ENCODE measurements at regions not wholly inside any gene's neighbourhood (a gene's known extent, or its start where the extent isn't known, plus 50 kb on each side); places are given as distances from the start of the nearest gene placed in this dataset.
"Not testable (repeated sequence)": the region's sequence is repeated elsewhere in the genome, so short reads cannot be mapped to it uniquely, and the experiment has no call there.

DNA sequence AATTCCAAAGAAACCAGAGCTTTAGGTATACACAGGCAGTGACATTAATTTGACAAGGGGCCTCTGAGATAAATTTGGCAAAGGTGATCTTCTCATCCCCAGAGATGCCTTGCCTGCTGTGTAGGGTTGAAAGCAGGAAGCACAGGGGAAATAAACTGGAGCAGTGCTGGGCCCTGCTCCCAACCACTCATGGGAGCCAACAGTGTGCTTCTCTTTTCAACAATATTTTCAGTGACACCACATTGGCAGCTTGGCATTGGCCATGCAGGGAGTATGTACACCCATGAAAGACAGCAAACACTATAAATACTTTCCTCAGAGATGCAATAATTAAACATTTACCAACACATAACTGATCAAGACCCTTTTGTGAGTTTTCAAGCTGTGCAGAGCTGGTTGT is 90.7 kb upstream of the F13A1 start:
- no peak for DNase-seq
- intact Hi-C loops (cut with DNase I), result no loop called here

DNA sequence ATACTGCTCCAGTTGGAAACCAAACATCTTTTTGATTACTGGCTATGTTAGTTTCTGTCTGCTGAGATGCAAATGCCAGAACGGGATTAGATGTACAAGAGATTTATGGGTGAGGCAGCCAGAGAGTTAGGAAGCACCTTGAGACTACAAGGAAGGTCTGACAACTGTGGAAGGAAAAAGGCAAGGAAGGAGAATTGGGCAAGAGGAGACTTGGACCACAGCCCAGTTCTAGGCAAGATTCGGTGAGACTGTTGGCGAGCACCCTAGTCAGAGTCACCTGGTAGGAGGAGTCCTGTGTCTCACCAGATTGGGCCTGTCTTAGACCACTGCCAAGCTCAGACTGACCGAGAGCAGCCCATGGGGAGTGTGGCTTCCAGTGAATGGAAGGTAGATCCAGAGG is 91.8 kb upstream of the F13A1 start:
- intact Hi-C loops (cut with DNase I), result no loop called here
- DNase-seq, result no peak

DNA sequence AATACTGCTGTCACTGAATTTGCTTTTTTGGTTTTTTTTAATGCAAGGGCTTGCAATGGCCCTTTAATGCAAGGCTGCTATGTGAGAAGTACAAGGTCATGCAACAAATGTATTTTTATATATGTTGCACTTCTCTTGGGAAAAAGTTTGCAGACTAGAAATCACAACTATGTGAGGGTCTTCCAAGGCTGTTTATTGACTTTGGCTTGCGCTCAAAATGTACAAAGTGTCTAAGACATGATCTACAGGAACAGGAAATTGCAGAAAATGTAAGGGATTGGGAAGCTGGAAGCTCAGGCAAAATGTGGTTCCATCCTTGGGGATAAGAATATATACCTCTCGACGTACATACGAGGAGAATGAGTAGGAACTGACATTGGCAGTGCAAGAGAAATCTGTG is 92.2 kb upstream of the F13A1 start:
- no peak for DNase-seq
- intact Hi-C loops (cut with DNase I), result no loop called here

DNA sequence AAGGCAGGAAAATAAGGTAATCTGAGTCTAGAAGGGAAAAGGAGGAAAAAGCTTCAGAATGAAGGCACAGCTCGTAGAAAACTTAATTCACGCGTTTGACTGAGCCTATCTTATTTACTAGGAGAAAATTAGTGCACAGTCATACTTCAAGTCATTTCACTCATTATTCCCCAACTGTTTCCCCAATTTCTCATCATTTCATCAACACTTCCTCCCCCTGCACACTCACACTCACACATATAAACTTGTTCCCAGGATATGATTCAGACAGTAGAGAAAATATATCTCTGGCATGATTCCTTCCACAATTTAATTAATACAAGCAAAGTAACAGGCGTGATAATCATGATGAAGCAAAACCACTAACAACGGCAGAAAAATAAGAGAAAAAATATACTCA is 94.5 kb upstream of the F13A1 start:
- DNase-seq, result no peak
- intact Hi-C loops (cut with DNase I), result no loop called here

DNA sequence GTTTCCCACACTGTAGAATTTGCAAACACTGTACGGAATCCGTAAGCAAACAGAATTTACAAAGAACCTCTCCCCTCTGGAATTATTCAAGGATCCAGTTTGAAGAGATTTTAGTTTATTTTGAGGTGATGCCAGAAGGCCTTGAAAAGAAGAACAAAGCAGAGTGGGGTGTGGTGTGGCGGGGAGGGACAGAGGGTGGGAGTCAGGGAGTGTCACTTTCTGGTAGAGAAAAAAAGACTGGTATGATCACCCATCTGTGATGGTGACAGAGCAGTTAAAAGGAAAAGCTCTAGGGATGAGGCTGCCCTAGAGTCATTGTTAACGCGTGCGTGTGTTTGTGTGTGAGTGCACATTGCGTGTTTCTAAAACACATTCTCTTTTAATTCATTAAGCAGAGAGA is 97.0 kb upstream of the F13A1 start:
- DNase-seq, result no peak
- intact Hi-C loops (cut with DNase I), result no loop called here

DNA sequence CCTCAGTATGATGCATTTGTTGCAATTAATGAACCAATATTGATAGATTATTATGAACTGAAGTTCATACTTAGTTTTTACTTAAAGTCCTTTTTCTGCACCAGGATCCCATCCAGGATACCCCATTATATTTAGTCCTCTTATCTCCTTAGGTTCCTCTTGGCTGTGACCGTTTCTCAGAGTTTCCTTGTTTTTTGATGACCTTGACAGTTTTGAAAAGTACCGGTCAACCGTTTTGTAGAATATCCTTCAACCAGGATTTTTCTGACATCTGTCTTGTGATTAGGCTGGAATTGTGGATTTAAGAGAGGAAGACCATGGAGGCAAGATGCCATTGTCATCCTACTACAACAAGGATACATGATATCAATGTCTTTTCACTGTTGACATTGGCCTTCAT is 98.0 kb upstream of the F13A1 start:
- intact Hi-C loops (cut with DNase I), result no loop called here
- no peak for DNase-seq

DNA sequence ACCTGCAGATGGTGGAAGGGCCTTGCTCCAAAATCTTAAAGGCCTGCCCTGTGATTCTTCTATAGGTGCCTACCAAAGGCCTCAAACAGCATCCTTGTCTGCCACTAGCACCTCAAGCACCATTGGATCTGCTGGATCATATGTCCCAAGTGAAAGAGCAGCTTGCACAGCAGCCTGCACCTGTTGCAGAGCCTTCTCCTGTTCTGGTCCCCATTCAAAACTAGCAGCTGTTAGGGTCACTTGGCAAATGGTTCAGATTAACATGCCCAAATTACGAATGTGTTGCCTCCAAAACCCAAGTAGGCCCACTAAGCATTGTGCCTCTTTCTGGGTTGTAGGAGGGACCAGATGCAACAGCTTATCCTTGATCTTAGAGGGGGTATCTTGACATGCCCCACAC is 99.6 kb upstream of the F13A1 start:
- DNase-seq, result no peak
- intact Hi-C loops (cut with DNase I), result no loop called here

DNA sequence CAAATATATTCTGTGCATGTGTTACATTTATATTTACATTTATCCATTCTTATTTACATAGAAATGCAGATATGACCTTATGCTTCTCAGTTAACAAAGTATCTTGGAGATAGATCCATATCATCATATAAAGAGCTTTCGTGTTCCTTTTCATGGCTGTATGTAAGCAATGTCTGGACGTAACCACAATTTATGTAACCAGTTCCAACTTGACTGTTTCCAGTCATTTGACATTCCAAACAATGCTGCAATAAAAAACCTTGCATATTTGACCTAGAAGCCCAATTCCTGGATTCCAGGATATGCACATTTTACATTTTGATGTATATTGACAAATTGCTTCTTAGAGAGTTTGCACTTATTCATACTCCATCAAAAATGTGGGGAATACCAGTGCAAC is 113.7 kb upstream of the F13A1 start:
- intact Hi-C loops (cut with DNase I), result no loop called here
- no peak for DNase-seq

DNA sequence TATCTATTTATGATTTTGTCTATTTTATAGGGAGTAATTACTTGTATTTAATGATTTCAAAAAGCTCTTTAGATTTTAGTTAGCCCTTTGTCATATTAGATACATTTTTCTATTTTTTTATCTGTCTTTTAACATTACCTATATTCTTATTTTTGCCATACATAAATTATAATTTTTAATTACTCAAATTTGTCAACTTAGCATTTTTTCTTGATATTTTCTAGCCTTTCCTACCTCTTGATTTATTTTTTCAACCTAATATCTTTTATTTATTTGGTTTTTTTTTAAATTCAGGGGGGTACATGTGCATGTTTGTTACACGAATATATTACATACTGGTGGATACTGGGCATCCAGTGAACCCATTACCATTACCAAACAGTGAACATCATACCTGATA is 114.3 kb upstream of the F13A1 start:
- intact Hi-C loops (cut with DNase I), result no loop called here
- DNase-seq, result no peak

DNA sequence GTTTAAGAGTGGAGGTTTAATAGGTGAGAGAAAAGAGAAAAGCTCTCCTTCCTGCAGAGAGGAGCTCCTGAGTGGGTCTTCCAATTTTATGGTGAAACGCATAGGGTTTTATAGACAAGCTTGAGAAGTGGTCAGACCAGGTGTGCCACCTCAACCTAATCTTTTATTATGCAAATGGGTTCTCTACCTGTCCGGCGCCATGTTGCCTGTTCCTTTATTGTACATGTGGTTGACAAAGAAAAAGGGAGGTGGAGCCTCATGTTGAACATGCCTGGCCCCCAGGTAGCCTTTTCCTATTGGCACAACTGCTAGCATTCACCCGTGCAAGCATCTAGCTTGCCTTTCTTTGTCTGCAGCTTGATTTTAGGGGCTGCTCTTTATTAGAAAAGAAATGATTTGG is 115.9 kb upstream of the F13A1 start:
- intact Hi-C loops (cut with DNase I), result no loop called here
- DNase-seq, result no peak

DNA sequence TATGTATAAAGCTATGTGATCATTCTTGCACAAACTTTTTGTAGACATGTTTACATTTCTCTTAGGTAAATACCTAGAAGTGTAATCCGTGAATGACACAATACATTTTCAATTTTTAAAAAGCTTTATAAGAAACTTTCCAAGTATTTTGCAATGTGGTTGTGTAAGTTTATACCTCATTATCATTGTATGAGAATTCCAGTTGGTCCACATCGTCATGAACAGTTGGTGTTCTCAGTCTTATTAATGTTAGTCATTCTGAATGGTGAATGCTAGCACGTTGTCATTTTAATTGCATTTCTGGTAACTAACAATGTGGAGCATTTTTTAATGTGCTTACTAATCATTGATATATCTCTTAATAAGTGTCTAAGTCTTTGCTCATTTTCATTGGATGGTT is 116.5 kb upstream of the F13A1 start:
- DNase-seq, result no peak
- intact Hi-C loops (cut with DNase I), result no loop called here

DNA sequence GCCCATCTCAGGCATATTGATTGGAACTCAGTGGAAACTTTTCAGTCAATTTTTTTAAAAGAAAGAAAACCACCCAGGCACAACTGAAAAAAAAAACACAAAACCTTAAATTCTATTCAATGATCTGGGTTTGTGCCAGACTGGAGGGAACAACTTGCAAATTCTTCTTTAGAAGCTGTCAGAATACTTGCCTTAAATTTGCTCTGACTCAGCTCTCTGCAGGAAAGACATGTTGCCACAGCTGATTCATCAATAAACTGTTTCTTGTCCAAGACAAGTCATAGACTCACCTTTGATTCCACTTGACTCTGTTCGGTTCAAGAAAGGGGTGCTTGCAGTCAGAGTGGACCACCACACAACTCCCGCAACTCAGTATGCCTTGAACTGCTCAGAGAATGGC is 117.8 kb upstream of the F13A1 start:
- intact Hi-C loops (cut with DNase I), result no loop called here
- peak in 15 of 42 donors; percentile 3 to 70 (median 20) for DNase-seq

DNA sequence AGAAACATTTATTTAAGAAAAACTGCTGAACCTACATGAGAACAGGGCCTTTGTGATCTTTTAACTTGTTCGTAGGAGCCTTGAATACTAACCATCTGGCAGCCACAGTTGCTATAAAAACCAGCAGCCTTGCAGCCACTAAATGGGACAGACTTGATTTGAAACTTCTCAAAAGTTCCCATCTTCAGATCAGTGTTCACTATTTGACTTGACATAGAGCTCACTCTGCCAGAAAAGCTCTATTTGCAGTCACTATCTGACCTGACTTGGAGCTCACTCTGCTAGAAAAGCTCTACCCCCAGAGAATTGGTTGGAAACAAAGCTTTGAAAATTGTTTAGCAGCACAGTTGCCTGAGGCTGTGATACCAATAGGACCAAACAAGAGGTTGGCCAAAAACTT is 119.3 kb upstream of the F13A1 start:
- intact Hi-C loops (cut with DNase I), result no loop called here
- DNase-seq, result peak in 1 of 42 donors; percentile 5

DNA sequence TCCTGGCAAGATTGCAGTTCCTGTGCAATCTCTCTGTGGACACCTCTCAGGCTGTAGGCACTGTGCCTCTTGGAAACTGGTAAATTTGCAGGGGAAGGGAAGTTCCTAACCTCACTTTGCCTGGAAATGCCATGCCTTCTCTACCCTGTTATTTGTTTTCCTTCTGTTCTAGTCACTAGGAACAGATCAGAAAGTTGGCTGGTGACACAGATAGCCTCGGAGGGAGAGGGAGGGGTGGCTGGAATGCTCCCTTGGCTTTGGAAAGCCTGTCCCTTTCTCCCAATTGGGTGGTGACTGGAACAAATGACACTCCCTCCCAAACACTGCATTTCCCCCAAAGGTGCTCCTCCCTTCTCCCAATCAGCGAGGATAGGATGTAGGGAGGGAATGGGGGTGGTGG is 131.5 kb upstream of the F13A1 start:
- intact Hi-C loops (cut with DNase I), result no loop called here
- no peak for DNase-seq

DNA sequence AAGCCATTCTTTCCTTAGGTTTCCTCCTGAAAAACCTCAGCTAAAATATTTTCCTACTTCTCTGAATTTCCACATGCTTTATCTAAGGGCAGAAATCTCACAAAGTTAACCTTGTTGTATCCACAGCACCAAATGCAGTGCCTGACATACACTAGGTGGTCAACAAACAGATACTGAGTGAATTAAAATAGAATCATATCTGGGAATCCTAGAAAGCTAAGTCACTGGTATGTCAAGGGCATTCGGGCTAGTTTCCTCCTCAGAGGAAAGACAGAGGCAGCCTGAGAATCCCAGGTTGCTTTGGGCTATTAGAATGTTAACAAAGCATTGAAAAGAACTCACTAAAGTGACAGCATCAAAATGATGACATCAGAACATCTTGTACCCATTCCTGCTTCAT is 132.7 kb upstream of the F13A1 start:
- no peak for DNase-seq
- intact Hi-C loops (cut with DNase I), result no loop called here

DNA sequence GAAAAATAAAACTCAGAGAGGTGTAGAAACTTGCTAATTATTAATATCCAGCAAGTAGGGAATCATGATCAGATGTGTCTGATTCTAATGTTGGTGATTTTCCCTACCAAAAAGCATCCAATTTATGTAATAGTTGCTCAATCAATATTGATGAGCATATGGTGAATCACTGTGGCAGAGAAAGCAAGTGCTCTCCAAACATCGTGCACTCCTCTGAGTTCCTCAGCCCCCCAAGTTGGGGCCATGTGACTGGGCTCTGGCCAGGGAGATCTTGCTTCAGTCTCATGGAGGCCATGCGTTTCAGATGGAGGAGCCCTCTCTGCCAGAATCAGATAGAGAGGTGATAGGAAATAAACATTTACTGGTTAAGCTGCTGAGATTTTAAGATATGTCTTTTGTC is 133.2 kb upstream of the LY86 start:
- intact Hi-C loops (cut with DNase I), result no loop called here
- DNase-seq, result no peak

DNA sequence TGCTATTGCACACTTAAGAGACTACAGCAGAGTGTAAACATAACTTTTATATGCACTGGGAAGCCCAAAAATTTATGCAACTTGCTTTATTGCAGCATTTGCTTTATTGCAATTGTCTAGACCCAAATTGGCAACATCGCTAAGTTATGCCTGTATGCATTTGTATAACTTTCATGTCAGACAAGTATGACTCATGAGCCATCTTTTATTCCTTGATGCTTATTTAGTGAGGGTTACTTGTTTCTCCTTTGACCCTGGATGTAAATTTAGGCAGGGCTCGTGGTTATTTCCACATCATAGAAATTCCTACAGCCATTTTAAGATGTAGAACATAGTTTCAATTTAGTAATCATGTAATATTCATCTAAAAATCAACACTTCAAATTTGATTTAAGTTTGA is 130.3 kb upstream of the LY86 start:
- no peak for DNase-seq
- intact Hi-C loops (cut with DNase I), result no loop called here

DNA sequence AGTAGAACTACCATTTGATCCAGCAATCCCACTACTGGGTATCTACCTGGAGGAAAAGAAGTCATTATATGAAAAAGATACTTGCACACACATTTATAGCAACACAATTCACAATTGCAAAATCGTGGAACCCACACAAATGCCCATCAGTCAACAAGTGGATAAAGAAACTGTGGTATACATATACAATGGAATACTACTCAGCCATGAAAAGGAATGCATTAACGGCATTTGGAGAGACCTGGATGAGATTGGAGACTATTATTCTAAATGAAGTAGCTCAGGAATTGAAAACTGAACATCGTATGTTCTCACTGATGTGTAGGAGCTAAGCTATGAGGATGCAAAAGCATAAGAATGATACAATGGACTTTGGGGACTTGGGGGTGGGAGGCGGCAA is 128.6 kb upstream of the LY86 start:
- DNase-seq; intact Hi-C loops (cut with DNase I): not testable (repeated sequence)

DNA sequence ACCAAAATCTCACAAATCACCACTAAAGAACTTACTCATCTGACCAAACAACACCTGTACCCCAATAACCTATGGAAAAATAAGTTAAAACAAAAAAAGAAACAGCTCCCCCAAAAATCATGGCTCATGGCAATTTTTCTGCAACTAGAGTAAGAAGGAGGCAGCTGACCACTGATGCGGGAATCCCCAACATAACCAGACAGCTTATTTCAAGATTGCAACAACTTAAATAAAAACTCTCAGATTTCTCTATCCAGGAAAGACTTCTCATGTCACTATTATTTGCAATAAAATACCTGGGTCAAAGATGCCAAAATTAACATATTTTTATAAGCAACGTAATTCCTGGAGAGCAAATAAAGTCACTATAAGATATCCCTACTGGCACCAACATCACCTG is 128.1 kb upstream of the LY86 start:
- DNase-seq, result no peak
- intact Hi-C loops (cut with DNase I), result no loop called here

DNA sequence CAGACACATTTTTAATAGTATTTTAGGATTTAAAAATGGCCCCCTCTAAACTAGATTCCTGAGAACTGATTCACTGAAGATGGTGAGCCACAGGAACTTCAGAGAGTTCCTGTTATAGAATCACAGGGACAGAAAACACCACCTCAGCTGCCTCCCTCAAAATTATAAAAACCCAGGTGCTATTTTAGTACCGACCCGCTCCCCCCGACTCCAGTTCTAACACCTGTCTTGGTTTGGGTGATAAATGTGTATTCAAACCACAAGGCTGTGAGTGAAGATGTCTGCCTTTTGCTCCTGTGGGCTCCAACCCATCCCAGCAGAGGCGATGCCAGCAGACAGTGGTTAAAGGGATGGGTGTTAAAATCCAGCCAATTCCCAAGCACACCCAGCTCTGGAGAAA is 127.4 kb upstream of the LY86 start:
- DNase-seq, result no peak
- intact Hi-C loops (cut with DNase I), result no loop called here

DNA sequence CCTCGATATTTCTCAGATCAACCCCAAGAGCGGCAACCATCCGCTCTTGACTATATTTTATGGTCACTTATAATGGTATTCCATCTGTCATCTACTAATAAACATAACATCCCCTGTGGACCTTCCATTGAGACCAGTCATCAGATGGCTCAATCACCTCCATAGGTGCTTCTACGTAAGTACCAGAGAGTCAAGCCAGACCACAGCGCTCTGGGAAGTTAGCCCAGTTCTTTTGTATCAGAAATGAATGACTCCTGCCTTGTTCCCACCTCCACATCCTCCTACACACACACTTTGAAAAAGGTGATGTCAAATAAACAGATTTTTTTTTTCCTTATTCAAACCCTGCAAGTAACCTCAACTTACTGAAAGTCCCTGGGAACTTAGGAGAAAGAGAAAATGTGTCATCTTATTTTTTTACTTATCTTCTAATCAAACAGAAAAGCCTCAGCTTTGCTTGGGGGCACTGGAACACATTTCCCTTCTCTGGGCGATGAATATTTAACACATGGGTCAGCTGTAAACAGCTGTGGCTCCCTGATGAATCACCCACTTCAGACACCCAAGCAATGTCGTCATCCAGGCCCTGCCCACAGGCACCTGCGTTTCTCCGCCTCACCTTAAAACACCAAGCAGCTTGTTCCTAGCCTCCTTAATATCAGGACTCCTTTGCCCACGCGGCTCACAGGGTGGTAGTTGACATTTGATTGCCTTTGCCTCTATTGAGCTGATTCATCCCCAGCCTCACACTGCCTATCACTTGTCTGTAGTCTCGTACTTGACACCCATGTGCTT is 121.4 kb upstream of the LY86 start:
- intact Hi-C loops (cut with DNase I), result no loop called here

DNA sequence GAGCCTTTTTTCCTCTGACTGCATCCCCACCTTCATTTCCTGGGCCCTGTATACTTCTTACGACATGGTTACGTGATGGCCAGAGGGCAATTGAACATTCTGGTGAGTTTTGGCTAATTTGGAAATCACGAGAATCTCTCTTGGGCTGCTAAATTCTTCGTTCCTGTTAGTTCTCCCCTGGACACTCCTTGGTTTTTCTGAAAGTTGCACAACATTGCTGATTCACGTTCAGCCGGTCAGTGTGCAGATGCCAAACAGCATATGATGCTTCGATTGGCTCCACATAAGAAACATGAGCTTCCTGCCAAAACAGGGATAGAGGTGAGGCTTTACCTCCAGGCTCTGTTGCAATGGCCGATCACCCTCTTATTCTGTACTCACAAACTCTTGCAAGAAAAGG is 119.4 kb upstream of the LY86 start:
- no peak for DNase-seq
- intact Hi-C loops (cut with DNase I), result no loop called here

More for the DNA sequence above, 121.4 kb upstream of the LY86 start:
- DNase-seq, result peak; percentile 10 to 87 (median 50)
